ENCODE measurements at regions not wholly inside any gene's neighbourhood (a gene's known extent, or its start where the extent isn't known, plus 50 kb on each side); places are given as distances from the start of the nearest gene placed in this dataset.

DNA sequence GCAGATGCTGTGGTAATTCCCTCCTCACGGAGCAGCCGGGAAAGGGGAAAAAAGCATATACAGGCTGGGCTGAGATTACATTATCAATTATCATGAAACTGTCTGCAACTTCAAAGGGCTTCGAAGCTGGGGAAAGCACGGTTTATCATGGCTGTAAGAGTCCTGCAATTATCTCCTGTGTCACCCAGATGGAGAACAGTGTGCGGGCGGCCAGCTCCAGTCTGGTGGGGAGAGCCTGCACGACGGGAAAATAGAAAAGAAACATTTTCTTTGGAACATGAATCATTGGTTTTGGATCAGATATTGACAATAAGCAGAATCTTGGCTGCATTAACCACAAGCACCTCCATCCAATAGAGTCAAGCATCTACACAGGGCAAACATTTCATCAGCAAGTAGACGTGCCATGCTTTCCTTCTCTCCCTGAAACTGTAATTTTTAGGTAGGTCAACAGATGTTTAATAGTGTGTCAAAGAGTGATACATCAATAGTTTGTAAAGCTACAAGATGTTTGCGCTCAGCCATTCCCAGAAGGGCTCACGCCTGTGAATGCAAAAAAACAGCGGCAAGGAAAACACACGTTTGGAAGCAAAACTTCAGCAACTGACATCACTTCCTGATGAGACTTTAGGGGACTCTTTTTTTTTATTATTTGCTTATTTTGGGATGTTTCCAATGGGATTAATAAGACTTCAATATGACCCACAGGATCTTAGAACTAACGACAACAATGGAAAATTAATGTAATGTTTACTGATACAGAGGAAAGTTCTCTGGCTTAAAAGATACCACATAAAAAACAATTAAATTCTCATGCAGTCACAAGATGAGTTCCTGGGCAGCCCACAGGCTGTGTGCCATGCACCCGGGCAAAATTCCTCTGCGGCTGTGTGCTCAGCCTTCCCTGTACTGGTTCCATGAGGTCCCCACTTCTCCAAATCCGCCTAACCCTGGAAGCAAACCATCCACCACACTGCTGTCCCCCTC, 111.0 kb upstream of the SALL3 start:
- Histone ChIP-seq H3K27ac (no peak overlapping the region), H3K79me2 (ENCODE audit: insufficient read depth, low read depth) (no peaks in the 10 kb centered on the region), H3K4me1 (ENCODE audit: low read depth, poor library complexity, severe bottlenecking) (peaks cover 19% of the 10 kb centered on the region), H3K4me3 (IDR thresholded peaks at IDR 0.05; ENCODE audit: insufficient read depth, low read depth, low read length) (no peak overlapping the region), H3K36me3 (ENCODE audit: insufficient read depth) (no peaks in the 10 kb centered on the region), H4K20me1 (ENCODE audit: insufficient read depth) (no peaks in the 10 kb centered on the region), H2AFZ (ENCODE audit: low read depth) (no peak overlapping the region), H3K4me2 (no peak overlapping the region), H3K9ac (no peak overlapping the region), H3K27me3 (ENCODE audit: insufficient read depth, low read depth) (no peaks in the 10 kb centered on the region)
- TF ChIP-seq, protein P1, sequence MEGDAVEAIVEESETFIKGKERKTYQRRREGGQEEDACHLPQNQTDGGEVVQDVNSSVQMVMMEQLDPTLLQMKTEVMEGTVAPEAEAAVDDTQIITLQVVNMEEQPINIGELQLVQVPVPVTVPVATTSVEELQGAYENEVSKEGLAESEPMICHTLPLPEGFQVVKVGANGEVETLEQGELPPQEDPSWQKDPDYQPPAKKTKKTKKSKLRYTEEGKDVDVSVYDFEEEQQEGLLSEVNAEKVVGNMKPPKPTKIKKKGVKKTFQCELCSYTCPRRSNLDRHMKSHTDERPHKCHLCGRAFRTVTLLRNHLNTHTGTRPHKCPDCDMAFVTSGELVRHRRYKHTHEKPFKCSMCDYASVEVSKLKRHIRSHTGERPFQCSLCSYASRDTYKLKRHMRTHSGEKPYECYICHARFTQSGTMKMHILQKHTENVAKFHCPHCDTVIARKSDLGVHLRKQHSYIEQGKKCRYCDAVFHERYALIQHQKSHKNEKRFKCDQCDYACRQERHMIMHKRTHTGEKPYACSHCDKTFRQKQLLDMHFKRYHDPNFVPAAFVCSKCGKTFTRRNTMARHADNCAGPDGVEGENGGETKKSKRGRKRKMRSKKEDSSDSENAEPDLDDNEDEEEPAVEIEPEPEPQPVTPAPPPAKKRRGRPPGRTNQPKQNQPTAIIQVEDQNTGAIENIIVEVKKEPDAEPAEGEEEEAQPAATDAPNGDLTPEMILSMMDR (conservative IDR thresholded peaks at IDR 0.05; ENCODE audit: low read depth, low read length): no peak

DNA sequence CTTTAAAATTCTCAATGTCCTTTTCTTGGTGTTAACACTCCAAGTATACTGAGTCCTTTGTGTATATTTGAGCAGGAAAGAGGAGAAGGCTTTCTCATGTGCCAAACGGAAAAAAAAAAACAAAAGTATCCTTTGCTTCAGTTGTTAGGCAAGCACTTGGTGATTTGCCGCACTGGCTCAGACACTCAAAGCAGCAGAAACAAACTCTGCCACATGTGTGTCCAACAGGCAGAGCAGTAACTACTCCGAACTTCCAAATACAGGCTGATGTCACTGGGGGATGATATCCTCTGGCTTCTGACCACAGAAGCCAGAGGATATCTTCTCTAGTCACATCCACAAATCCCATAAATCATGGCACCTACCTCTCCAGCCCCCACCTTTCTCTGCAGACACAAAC, 108.0 kb upstream of the SALL3 start:
- Histone ChIP-seq H3K9ac (no peak overlapping the region), H2AFZ (ENCODE audit: low read depth) (no peak overlapping the region), H3K36me3 (ENCODE audit: insufficient read depth) (no peaks in the 10 kb centered on the region), H4K20me1 (ENCODE audit: insufficient read depth) (no peaks in the 10 kb centered on the region), H3K27ac (no peak overlapping the region), H3K79me2 (ENCODE audit: insufficient read depth, low read depth) (no peaks in the 10 kb centered on the region), H3K4me2 (no peak overlapping the region), H3K4me3 (IDR thresholded peaks at IDR 0.05; ENCODE audit: insufficient read depth, low read depth, low read length) (no peak overlapping the region), H3K27me3 (ENCODE audit: insufficient read depth, low read depth) (no peaks in the 10 kb centered on the region), H3K4me1 (ENCODE audit: low read depth, poor library complexity, severe bottlenecking) (peaks cover 33% of the 10 kb centered on the region)
- TF ChIP-seq, protein P1 (conservative IDR thresholded peaks at IDR 0.05; ENCODE audit: low read depth, low read length): no peak

DNA sequence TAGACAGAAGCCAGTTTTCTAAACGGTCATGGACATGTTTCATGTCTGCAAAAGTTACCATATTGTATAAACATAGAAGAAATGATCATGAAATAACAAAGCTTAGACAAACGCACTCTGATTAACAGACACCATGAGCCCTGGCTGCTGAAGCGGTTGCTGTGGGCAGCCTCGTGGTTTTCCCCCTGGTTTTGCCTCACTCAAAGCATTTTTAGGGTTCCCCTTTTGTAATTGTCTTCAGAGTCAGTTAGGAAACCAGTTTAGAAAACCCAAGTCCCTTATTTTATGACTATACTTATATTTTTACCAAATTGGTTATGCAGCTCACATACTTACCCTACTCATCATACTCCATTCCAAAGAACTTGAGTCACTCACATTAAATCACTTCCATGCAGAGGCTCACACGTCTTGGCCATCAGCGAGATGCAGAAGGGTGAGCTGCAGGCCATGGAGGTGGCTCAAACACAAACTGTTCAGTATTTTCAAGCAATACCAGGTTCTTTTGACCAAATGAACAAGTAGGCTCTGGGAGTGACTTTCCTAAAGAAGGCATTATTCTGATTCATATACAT, 105.6 kb upstream of the SALL3 start:
- peaks cover 33% of the 10 kb centered on the region for H3K4me1 ChIP-seq (ENCODE audit: low read depth, poor library complexity, severe bottlenecking)
- no peaks in the 10 kb centered on the region for H3K27me3 ChIP-seq (ENCODE audit: insufficient read depth, low read depth)
- no peak overlapping the region for H3K4me3 ChIP-seq (IDR thresholded peaks at IDR 0.05; ENCODE audit: insufficient read depth, low read depth, low read length)
- H4K20me1 ChIP-seq (ENCODE audit: insufficient read depth): no peaks in the 10 kb centered on the region
- peak overlapping the region; percentile 52 for H3K27ac ChIP-seq
- H3K79me2 ChIP-seq (ENCODE audit: insufficient read depth, low read depth): no peaks in the 10 kb centered on the region
- H3K36me3 ChIP-seq (ENCODE audit: insufficient read depth): no peaks in the 10 kb centered on the region
- no peak overlapping the region for H3K9ac ChIP-seq
- TF ChIP-seq, protein P1 (conservative IDR thresholded peaks at IDR 0.05; ENCODE audit: low read depth, low read length): no peak
- peak overlapping the region; percentile 15; the same call in 1 of the 2 replicates for H2AFZ ChIP-seq (ENCODE audit: low read depth)
- H3K4me2 ChIP-seq: peak overlapping the region; percentile 12; the same call in 1 of the 2 replicates

DNA sequence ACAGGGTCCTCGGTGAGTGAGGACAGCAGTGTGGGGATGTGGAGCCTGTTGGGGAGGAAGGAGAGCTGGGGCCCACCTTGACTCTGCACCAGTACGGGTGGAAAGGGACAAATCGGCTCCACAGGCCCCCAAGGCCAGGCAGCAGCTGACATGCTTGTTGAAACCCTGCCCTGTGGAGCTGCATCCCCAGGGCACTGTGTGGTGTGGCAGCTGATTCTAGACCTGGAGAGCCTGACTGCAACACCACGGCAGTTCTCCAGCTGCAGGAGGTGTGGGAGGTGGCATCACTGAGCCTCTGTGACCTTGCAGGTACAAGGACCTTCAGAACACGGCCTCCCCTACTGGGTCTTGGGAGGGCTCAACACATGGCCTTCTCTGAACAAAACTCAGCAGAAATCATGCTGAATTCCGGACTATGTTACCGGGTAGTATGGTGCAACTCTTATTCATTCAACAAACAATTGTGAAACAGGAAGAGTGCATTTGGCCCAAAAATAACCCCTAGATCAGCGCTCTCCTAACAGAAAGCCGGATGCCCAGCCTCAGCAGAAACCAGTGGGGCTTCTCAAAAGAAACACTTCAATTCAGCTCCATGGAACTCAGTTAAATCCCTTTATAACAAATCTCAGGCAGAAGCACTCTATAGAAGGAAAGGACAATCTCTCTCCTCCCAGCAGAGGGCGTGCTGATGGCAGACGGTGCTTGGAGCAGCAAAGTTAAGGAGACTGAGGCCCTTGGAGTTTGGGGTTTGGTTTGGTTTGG, 104.4 kb upstream of the SALL3 start:
- Histone ChIP-seq H3K4me1 (ENCODE audit: low read depth, poor library complexity, severe bottlenecking) (peaks cover 33% of the 10 kb centered on the region), H3K79me2 (ENCODE audit: insufficient read depth, low read depth) (no peaks in the 10 kb centered on the region), H4K20me1 (ENCODE audit: insufficient read depth) (no peaks in the 10 kb centered on the region), H3K27me3 (ENCODE audit: insufficient read depth, low read depth) (no peaks in the 10 kb centered on the region), H2AFZ (ENCODE audit: low read depth) (peak overlapping the region; percentile 2; the same call in 1 of the 2 replicates), H3K9ac (no peak overlapping the region), H3K36me3 (ENCODE audit: insufficient read depth) (no peaks in the 10 kb centered on the region), H3K27ac (0 out of 2 replicates have a peak overlapping the region, but pooled peaks have one; percentile 52), H3K4me2 (no peak overlapping the region), H3K4me3 (IDR thresholded peaks at IDR 0.05; ENCODE audit: insufficient read depth, low read depth, low read length) (no peak overlapping the region)
- TF ChIP-seq, protein P1 (conservative IDR thresholded peaks at IDR 0.05; ENCODE audit: low read depth, low read length): peak; percentile 82

Measured in KMS-11 (cell line).